Omental fat pad (tissue), 3 donors: ENCODE measurements at regions not wholly inside any gene's neighbourhood (a gene's known extent, or its start where the extent isn't known, plus 50 kb on each side); places are given as distances from the start of the nearest gene placed in this dataset.
"Not testable (repeated sequence)": the region's sequence is repeated elsewhere in the genome, so short reads cannot be mapped to it uniquely, and the experiment has no call there.

ENCODE experiments used
- ATAC-seq: fragments of 150-250 bp; one replicate; pipeline ENCODE4 v1.9.1; 2016; ENCODE audit warnings: mild to moderate bottlenecking, moderate library complexity; ENCODE audit not compliant: low FRiP score
- DNase-seq: peaks from one replicate; pipeline ENCODE4 v3.0.0-alpha.2; 2019; ENCODE audit warnings: low spot score
- TF ChIP-seq, protein P1 (sequence below), 3 donors: fragments of 450-650 bp; IDR thresholded peaks; one replicate each; pipeline ENCODE4 v1.5.1; 2016 to 2017; ENCODE audit warnings: antibody characterized with exemption in 3 of 3, mild to moderate bottlenecking in 3 of 3, moderate library complexity in 2 of 3

DNA sequence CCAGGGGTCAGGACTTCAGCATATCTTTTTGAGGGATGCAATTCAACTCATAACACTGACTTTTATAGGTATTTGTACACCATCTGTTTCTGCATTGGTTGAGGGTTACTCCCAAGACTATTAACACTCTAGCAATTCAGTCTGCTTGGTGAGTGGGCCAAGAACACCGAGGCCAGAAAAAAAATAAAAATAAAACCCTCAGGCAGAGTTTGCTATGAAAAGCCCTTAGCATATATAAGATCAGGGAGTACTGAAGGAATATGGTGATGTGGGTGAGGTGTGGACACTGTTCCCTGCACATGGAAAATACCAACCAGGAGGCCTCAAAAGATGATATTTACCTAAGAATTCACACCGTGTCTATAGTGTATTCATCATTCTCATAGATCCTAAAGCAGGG lies 383.2 kb upstream of the UBE2E3 start:
- DNase-seq (no peak), ATAC-seq (no peak)
- TF ChIP-seq, protein P1, sequence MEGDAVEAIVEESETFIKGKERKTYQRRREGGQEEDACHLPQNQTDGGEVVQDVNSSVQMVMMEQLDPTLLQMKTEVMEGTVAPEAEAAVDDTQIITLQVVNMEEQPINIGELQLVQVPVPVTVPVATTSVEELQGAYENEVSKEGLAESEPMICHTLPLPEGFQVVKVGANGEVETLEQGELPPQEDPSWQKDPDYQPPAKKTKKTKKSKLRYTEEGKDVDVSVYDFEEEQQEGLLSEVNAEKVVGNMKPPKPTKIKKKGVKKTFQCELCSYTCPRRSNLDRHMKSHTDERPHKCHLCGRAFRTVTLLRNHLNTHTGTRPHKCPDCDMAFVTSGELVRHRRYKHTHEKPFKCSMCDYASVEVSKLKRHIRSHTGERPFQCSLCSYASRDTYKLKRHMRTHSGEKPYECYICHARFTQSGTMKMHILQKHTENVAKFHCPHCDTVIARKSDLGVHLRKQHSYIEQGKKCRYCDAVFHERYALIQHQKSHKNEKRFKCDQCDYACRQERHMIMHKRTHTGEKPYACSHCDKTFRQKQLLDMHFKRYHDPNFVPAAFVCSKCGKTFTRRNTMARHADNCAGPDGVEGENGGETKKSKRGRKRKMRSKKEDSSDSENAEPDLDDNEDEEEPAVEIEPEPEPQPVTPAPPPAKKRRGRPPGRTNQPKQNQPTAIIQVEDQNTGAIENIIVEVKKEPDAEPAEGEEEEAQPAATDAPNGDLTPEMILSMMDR (IDR thresholded peaks at IDR 0.05), result no peak

DNA sequence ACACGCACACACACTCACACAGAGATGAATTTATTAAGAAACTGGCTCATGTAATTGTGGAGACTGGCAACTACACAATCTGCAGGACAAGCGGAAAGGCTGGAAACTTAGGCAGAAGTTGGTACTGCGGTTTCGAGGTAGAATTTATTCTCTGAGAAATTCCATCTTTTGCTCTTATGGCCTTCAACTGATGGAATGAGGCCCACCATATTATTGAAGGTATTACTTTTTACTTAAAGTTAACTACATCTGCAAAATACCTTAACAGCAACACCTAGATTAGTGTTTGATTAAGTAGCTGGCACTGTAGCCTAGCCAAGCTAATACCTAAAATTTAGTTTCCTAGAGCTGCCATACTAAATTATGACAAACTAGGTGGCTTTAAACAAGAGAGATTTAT lies 384.0 kb upstream of the UBE2E3 start:
- ATAC-seq (no peak), DNase-seq (no peak)
- TF ChIP-seq, protein P1 (IDR thresholded peaks at IDR 0.05), result no peak

DNA sequence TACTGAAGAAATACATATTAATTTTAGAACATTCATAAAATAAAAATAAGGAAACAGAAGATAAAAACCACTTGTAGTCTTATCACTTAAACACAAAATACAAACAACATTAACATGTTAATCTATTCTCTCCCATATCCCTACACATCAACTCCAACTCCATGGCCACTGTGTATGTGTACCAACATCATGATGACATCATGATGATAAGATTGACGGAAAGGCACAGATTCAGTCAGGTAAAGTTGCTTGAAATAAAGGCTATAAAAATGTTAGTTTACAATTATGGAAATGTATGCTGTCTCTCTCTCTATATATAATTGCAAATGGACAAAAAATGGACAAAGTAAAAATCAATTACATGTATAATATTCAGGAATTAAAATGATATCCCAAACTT lies 388.5 kb upstream of the UBE2E3 start:
- DNase-seq, result no peak
- TF ChIP-seq, protein P1 (IDR thresholded peaks at IDR 0.05), result no peak
- ATAC-seq, result no peak

DNA sequence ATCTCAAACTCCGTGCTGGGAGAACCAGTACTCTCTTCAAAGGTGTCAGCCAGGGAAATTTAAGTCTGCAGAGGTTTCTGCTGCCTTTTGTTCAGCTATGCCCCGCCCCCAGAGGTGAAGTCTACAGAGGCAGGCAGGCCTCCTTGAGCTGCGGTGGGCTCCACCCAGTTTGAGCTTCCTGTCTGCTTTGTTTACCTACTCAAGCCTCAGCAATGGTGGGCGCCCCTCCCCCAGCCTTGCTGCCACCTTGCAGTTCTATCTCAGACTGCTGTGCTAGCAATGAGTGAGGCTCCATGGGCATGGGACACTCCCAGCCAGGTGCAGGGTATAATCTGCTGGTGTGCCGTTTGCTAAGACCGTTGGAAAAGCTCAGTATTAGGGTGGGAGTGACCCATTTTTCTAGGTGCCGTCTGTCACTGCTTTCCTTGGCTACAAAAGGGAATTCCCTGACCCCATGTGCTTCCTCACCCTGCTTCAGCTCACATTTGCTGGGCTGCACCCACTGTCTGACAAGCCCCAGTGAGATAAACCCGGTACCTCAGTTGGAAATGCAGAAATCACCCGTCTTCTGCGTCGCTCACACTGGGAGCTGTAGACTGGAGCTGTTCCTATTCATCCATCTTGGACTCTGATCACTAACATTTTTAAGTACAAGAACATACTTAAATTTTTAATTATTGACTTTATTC lies 389.2 kb upstream of the UBE2E3 start:
- ATAC-seq, result not testable (repeated sequence)

DNA sequence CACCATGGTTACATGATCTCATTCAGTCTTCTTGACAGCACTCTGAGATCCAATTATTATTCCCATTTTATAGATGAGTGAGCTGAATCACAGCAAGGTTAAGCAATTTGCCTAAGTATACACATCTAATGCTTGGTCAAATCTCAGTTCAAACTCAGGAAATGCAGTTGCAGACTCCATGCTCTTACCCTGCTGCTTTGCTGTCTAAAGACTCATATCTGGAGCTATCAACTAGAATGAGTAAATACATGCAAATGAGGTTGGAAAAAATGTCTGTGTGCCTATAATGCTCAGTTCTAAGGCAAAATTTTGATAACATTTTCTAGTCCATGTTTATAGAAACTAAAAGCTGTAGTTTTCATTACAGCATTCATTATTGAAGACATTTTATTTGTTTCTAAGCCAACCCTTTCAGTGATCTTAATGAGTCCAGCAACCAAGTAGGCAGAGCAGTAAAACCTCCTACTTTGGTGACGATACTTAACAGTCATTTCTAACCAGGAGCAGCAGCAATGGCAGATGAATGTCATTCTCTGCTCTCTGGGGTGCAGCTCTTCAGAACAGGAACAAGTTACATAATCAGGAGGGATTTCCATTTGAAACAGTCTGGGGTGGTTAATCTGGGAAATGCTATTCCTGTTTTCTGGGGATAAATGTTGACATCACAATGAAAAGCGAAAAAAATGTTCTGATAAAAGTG lies 396.8 kb upstream of the UBE2E3 start:
- ATAC-seq, result no peak
- no peak for DNase-seq
- TF ChIP-seq, protein P1 (IDR thresholded peaks at IDR 0.05), result no peak

More for the DNA sequence above, 389.2 kb upstream of the UBE2E3 start:
- DNase-seq, result not testable (repeated sequence)

DNA sequence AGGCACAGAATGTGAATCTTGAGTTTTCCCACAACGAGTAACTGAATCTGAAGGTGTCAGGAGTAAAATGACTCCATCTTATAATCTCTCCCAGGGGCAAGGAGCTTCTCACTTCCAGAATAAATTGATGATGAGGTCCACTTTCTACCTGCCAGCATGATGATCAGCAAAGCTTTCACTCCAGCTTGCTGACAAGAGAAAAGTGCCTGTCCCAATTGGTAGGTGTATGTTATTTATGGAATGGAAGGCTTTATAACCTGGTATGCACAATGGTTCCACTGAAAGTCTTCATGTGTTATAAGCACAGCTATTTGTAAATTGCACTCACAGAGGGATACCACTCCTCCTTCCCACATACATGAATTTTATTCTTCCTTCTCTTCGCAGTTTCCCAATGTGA lies 401.0 kb upstream of the UBE2E3 start:
- no peak for DNase-seq
- TF ChIP-seq, protein P1 (IDR thresholded peaks at IDR 0.05), result no peak
- no peak for ATAC-seq

DNA sequence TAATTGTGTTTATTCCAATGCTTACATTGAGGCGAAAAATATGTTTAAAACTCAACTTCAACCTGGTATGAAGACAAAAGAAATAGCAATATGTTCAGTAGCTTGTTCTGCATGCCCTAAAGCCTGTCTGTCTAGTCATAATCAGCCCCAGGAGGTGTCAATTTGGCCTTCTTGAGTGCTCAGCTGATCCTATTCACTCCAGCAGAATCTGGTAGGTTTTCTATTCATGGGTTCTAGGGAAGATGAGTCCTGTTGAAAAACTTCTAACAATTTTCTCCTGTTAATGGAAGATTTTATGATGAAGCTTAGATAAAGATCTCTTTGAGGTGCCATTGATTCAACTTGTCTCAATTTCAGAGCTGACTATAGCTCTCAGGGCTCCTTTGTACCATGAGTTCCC lies 402.0 kb upstream of the UBE2E3 start:
- no peak for ATAC-seq
- no peak for DNase-seq
- TF ChIP-seq, protein P1 (IDR thresholded peaks at IDR 0.05), result no peak
